ENCODE measurements at regions not wholly inside any gene's neighbourhood (a gene's known extent, or its start where the extent isn't known, plus 50 kb on each side); places are given as distances from the start of the nearest gene placed in this dataset.

DNA sequence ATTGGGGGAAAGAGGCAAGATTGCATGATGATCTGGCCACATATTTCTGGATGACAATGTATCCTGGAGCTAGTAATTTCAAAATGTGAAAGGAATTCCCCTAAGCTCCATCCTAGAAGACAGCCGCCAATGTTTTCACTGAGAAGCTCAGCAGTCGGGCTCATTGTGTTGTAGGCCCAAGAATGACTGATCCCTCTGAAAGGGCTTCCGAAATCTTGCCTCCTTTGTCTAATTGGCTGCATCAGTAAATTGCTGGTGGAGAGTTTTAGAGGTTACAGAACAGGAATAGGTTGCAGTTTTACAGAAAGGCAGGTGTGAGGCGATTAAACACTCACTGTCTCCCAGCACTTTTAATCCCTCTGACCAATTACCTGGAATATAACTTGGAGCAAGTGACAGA, 464.1 kb upstream of the SALL1 start (continued):
- TF ChIP-seq ZNF335 (CRISPR knock-in tag; IDR thresholded peaks at IDR 0.05) (no peak), NR1H2 (CRISPR knock-in tag; IDR thresholded peaks at IDR 0.05; ENCODE audit: borderline replicate concordance, low read depth) (no peak), ZNF350 (CRISPR knock-in tag; IDR thresholded peaks at IDR 0.05; ENCODE audit: borderline replicate concordance, low read depth) (no peak), DR1 (CRISPR knock-in tag; IDR thresholded peaks at IDR 0.05) (no peak), REXO4 (CRISPR knock-in tag; IDR thresholded peaks at IDR 0.05; ENCODE audit: borderline replicate concordance) (no peak), JUNB (CRISPR knock-in tag; IDR thresholded peaks at IDR 0.05; ENCODE audit: borderline replicate concordance) (no peak), FOXA1 (IDR thresholded peaks at IDR 0.05) (no peak), FOXA1 (CRISPR knock-in tag; IDR thresholded peaks at IDR 0.05) (no peak), TSC22D2 (CRISPR knock-in tag; IDR thresholded peaks at IDR 0.05; ENCODE audit: borderline replicate concordance) (no peak), ATF7-NPFF (CRISPR knock-in tag; IDR thresholded peaks at IDR 0.05; ENCODE audit: low read depth) (no peak), KLF6 (CRISPR knock-in tag; IDR thresholded peaks at IDR 0.05) (no peak)
- TF ChIP-seq, protein P1, sequence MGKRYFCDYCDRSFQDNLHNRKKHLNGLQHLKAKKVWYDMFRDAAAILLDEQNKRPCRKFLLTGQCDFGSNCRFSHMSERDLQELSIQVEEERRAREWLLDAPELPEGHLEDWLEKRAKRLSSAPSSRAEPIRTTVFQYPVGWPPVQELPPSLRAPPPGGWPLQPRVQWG (CRISPR knock-in tag; IDR thresholded peaks at IDR 0.05; ENCODE audit: borderline replicate concordance, low read depth) = no peak

DNA sequence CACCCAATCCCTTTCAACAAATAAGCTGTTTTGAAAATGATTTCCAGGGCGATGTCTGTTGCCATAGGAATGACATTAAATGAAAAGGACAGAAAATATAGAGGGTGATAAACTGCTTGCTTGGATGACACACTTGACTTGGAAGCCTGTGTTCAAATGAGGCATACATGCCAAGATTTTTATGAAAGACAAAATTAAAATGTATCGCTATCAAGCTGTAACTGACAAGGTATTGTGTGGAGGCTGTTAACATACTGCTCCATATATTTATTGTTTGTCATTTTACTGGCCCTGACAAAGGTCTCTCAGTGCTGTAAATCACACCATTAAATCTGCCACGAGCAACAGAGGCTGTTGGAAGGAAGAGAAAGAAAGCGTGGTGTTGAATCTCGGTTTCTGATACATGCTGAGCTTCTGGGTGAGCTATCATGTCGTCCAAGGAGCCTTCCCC, 456.2 kb upstream of the SALL1 start:
- ATAC-seq = no peak
- no peak overlapping the region for H2AFZ ChIP-seq (ENCODE audit: low read length)
- in situ Hi-C loops (cut with HindIII; ENCODE audit: extremely low pct_ligation_motif_present, low pct_unique_long_range_greater_than_20kb) = no loop called here
- TF ChIP-seq KAT7 (CRISPR knock-in tag; IDR thresholded peaks at IDR 0.05; ENCODE audit: borderline replicate concordance) = no peak
- no peak for TF ChIP-seq MLLT10 (CRISPR knock-in tag; IDR thresholded peaks at IDR 0.05)
- TF ChIP-seq, protein P2, sequence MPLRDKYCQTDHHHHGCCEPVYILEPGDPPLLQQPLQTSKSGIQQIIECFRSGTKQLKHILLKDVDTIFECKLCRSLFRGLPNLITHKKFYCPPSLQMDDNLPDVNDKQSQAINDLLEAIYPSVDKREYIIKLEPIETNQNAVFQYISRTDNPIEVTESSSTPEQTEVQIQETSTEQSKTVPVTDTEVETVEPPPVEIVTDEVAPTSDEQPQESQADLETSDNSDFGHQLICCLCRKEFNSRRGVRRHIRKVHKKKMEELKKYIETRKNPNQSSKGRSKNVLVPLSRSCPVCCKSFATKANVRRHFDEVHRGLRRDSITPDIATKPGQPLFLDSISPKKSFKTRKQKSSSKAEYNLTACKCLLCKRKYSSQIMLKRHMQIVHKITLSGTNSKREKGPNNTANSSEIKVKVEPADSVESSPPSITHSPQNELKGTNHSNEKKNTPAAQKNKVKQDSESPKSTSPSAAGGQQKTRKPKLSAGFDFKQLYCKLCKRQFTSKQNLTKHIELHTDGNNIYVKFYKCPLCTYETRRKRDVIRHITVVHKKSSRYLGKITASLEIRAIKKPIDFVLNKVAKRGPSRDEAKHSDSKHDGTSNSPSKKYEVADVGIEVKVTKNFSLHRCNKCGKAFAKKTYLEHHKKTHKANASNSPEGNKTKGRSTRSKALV (CRISPR knock-in tag; IDR thresholded peaks at IDR 0.05) = no peak
- TF ChIP-seq ZNF543 (CRISPR knock-in tag; IDR thresholded peaks at IDR 0.05) = no peak
- TF ChIP-seq KDM3A (CRISPR knock-in tag; IDR thresholded peaks at IDR 0.05; ENCODE audit: low read depth) = no peak
- no peak for TF ChIP-seq ZKSCAN5 (CRISPR knock-in tag; IDR thresholded peaks at IDR 0.05)
- TF ChIP-seq, protein P3, sequence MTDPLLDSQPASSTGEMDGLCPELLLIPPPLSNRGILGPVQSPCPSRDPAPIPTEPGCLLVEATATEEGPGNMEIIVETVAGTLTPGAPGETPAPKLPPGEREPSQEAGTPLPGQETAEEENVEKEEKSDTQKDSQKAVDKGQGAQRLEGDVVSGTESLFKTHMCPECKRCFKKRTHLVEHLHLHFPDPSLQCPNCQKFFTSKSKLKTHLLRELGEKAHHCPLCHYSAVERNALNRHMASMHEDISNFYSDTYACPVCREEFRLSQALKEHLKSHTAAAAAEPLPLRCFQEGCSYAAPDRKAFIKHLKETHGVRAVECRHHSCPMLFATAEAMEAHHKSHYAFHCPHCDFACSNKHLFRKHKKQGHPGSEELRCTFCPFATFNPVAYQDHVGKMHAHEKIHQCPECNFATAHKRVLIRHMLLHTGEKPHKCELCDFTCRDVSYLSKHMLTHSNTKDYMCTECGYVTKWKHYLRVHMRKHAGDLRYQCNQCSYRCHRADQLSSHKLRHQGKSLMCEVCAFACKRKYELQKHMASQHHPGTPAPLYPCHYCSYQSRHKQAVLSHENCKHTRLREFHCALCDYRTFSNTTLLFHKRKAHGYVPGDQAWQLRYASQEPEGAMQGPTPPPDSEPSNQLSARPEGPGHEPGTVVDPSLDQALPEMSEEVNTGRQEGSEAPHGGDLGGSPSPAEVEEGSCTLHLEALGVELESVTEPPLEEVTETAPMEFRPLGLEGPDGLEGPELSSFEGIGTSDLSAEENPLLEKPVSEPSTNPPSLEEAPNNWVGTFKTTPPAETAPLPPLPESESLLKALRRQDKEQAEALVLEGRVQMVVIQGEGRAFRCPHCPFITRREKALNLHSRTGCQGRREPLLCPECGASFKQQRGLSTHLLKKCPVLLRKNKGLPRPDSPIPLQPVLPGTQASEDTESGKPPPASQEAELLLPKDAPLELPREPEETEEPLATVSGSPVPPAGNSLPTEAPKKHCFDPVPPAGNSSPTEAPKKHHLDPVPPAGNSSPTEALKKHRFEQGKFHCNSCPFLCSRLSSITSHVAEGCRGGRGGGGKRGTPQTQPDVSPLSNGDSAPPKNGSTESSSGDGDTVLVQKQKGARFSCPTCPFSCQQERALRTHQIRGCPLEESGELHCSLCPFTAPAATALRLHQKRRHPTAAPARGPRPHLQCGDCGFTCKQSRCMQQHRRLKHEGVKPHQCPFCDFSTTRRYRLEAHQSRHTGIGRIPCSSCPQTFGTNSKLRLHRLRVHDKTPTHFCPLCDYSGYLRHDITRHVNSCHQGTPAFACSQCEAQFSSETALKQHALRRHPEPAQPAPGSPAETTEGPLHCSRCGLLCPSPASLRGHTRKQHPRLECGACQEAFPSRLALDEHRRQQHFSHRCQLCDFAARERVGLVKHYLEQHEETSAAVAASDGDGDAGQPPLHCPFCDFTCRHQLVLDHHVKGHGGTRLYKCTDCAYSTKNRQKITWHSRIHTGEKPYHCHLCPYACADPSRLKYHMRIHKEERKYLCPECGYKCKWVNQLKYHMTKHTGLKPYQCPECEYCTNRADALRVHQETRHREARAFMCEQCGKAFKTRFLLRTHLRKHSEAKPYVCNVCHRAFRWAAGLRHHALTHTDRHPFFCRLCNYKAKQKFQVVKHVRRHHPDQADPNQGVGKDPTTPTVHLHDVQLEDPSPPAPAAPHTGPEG (CRISPR knock-in tag; IDR thresholded peaks at IDR 0.05) = no peak

More for the DNA sequence above, 456.2 kb upstream of the SALL1 start:
- no peak overlapping the region for H3K27ac ChIP-seq (ENCODE audit: extremely low read length, insufficient read depth, low read length)
- no peak overlapping the region for H3K4me2 ChIP-seq (ENCODE audit: low read depth, low read length)
- no peak overlapping the region for H3K4me3 ChIP-seq (replicated peaks in 1 of 3; ENCODE audit: insufficient read depth in 1 of 3, low read depth in 2 of 3, low read length in 3 of 3)
- ChIA-PET POLR2A (no interaction called here), CTCF (ENCODE audit: low intra/inter-chr PET ratio, low total read pairs) (no interaction called here)
- intact Hi-C loops (cut with micrococcal nuclease; ENCODE audit: unreplicated experiment) = no loop called here
- no TSS peak for BruUV-seq (replicated peaks)
- DNase-seq (ENCODE audit: low spot score) (no peak), FAIRE-seq (no peak)
- H3K27me3 ChIP-seq (ENCODE audit: control insufficient read depth in 1 of 2, insufficient read depth in 2 of 2, low read length in 2 of 2) = no peaks in the 10 kb centered on the region
- no peaks in the 10 kb centered on the region for H3K79me2 ChIP-seq (ENCODE audit: insufficient read depth, low read length)
- H3K9ac ChIP-seq (ENCODE audit: insufficient read depth, low read depth, low read length) = no peak overlapping the region
- H3K9me3 ChIP-seq (ENCODE audit: low read length) = no peaks in the 10 kb centered on the region; the same call in 1 of the 2 replicates
- H3K4me1 ChIP-seq (ENCODE audit: insufficient read depth, low read length) = no peaks in the 10 kb centered on the region
- no peaks in the 10 kb centered on the region for H3K36me3 ChIP-seq (replicated peaks in 1 of 2; ENCODE audit: control insufficient read depth in 1 of 2, insufficient read depth in 2 of 2, low read length in 2 of 2)
- WGBS (ENCODE audit: low lambda C conversion rate) = 12% methylated on average over 6 of the region's 6 CpGs
- no peaks in the 10 kb centered on the region for H4K20me1 ChIP-seq (ENCODE audit: insufficient read depth, low read length)
